ENCODE measurements at regions not wholly inside any gene's neighbourhood (a gene's known extent, or its start where the extent isn't known, plus 50 kb on each side); places are given as distances from the start of the nearest gene placed in this dataset.

GRCh38 chr1:209485751-209486150, 97.8 kb upstream of the CAMK1G start:
- no peak overlapping the region for H3K9ac ChIP-seq (ENCODE audit: low read length)
- no peak overlapping the region for H3K4me2 ChIP-seq (ENCODE audit: low read length, poor library complexity, severe bottlenecking)
- H3K4me1 ChIP-seq (ENCODE audit: control insufficient read depth, insufficient read depth, low read depth, low read length) = no peaks in the 10 kb centered on the region
- no peak overlapping the region for H2BK12ac ChIP-seq (ENCODE audit: low read length in 2 of 2)
- no peak overlapping the region for H2BK120ac ChIP-seq (ENCODE audit: low read depth, low read length)
- no peak overlapping the region for H2BK15ac ChIP-seq (ENCODE audit: low read depth, poor library complexity, severe bottlenecking)
- no peak overlapping the region for H4K91ac ChIP-seq (ENCODE audit: low read length)
- no peaks in the 10 kb centered on the region for H3K27me3 ChIP-seq (ENCODE audit: control insufficient read depth in 1 of 2, insufficient read depth in 1 of 2, low read length in 2 of 2)
- no peak overlapping the region for H3K4ac ChIP-seq (ENCODE audit: low read depth in 1 of 2, low read length in 2 of 2)
- WGBS = 92% methylated on average over 2 of the region's 3 CpGs
- no peaks in the 10 kb centered on the region for H3K36me3 ChIP-seq (ENCODE audit: control insufficient read depth in 1 of 2, insufficient read depth in 2 of 2, low read depth in 1 of 2, low read length in 2 of 2)
- no peak overlapping the region for H2BK5ac ChIP-seq (ENCODE audit: low read depth, low read length, poor library complexity, severe bottlenecking)
- H3K79me1 ChIP-seq (replicated peaks; ENCODE audit: low read length, poor library complexity, severe bottlenecking) = no peaks in the 10 kb centered on the region
- H2AK5ac ChIP-seq (ENCODE audit: low read length, severe bottlenecking) = no peak overlapping the region
- H3K4me3 ChIP-seq (ENCODE audit: insufficient read depth in 1 of 2, low read depth in 1 of 2, low read length in 2 of 2) = no peak overlapping the region
- H3K9me3 ChIP-seq (ENCODE audit: control insufficient read depth, low read length) = no peaks in the 10 kb centered on the region
- no peak overlapping the region for H3K27ac ChIP-seq (ENCODE audit: low read length, poor library complexity, severe bottlenecking)
- no peak overlapping the region for H3K18ac ChIP-seq (ENCODE audit: low read depth in 1 of 2, low read length in 2 of 2)
- no peak overlapping the region for H2AFZ ChIP-seq (ENCODE audit: low read depth, low read length)
- H4K8ac ChIP-seq (ENCODE audit: low read length) = no peak overlapping the region
- no peak for DNase-seq
- no peak overlapping the region for H3K23ac ChIP-seq (ENCODE audit: low read length in 2 of 2)
- no peak overlapping the region for H3K14ac ChIP-seq (ENCODE audit: low read length in 2 of 2)

DNA sequence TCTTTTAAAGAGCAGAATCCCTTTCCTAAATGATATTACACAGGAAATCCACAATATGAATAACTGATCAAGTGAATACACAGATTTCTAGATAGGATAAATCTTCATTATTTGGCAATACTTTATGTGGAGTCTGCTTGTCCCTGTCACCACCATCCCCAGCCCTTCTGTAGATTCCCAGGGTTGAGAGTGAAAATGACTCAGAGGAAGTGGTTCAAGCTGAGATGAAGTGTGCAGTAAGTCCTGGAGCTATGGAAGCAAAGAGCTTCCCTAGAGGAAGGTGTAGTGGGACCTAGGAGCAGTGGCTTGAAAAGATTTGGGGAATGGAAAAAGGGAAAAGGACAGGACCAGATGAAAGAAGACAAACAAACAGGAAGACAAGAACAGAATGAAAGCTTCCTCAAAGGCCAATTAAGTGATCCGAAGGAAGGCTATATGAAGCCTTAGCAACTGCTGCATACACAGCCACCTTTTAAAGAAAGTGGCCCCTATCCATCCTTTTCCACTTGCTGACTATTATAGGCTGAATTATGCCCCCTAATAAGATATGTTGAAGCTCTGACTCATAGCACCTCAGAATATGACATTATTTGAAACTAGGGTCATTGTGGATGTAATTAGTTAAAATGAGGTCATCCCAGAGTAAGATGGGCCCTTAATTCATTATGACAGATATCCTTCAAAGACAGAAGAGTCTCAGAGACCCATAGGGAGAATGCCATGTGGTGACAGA, 96.5 kb upstream of the CAMK1G start:
- H3K4me2 ChIP-seq (ENCODE audit: low read length, poor library complexity, severe bottlenecking) = no peak overlapping the region
- H3K9me3 ChIP-seq (ENCODE audit: control insufficient read depth, low read length) = no peaks in the 10 kb centered on the region
- no peak overlapping the region for H4K8ac ChIP-seq (ENCODE audit: low read length)
- no peak overlapping the region for H3K14ac ChIP-seq (ENCODE audit: low read length in 2 of 2)
- no peak overlapping the region for H2AFZ ChIP-seq (ENCODE audit: low read depth, low read length)
- H2BK15ac ChIP-seq (ENCODE audit: low read depth, poor library complexity, severe bottlenecking) = no peak overlapping the region
- no peak overlapping the region for H2BK120ac ChIP-seq (ENCODE audit: low read depth, low read length)
- no peak overlapping the region for H4K91ac ChIP-seq (ENCODE audit: low read length)
- 92% methylated on average over 1 of the region's 1 CpG for WGBS
- peaks cover under 1 to 6% of the 10 kb centered on the region in 2 experiments for H3K27me3 ChIP-seq (ENCODE audit: control insufficient read depth in 1 of 2, insufficient read depth in 1 of 2, low read length in 2 of 2)
- H3K79me1 ChIP-seq (replicated peaks; ENCODE audit: low read length, poor library complexity, severe bottlenecking) = no peaks in the 10 kb centered on the region
- H2AK5ac ChIP-seq (ENCODE audit: low read length, severe bottlenecking) = no peak overlapping the region
- H3K4me1 ChIP-seq (ENCODE audit: control insufficient read depth, insufficient read depth, low read depth, low read length) = no peaks in the 10 kb centered on the region
- no peaks in the 10 kb centered on the region for H3K36me3 ChIP-seq (ENCODE audit: control insufficient read depth in 1 of 2, insufficient read depth in 2 of 2, low read depth in 1 of 2, low read length in 2 of 2)
- peak; percentile 60 for DNase-seq
- no peak overlapping the region for H3K4ac ChIP-seq (ENCODE audit: low read depth in 1 of 2, low read length in 2 of 2)
- H3K23ac ChIP-seq (ENCODE audit: low read length in 2 of 2) = no peak overlapping the region
- H3K18ac ChIP-seq (ENCODE audit: low read depth in 1 of 2, low read length in 2 of 2) = no peak overlapping the region
- H2BK5ac ChIP-seq (ENCODE audit: low read depth, low read length, poor library complexity, severe bottlenecking) = no peak overlapping the region
- no peak overlapping the region for H2BK12ac ChIP-seq (ENCODE audit: low read length in 2 of 2)
- no peak overlapping the region for H3K4me3 ChIP-seq (ENCODE audit: insufficient read depth in 1 of 2, low read depth in 1 of 2, low read length in 2 of 2)
- no peak overlapping the region for H3K27ac ChIP-seq (ENCODE audit: low read length, poor library complexity, severe bottlenecking)
- H3K9ac ChIP-seq (ENCODE audit: low read length) = no peak overlapping the region

GRCh38 chr1:209490013-209490412, 93.5 kb upstream of the CAMK1G start:
- H3K9me3 ChIP-seq (ENCODE audit: control insufficient read depth, low read length) = no peaks in the 10 kb centered on the region
- peak; percentile 8 for DNase-seq
- no peak overlapping the region for H4K8ac ChIP-seq (ENCODE audit: low read length)
- WGBS = 70% methylated on average over 3 of the region's 3 CpGs
- no peak overlapping the region for H3K9ac ChIP-seq (ENCODE audit: low read length)
- H3K36me3 ChIP-seq (ENCODE audit: control insufficient read depth in 1 of 2, insufficient read depth in 2 of 2, low read depth in 1 of 2, low read length in 2 of 2) = no peaks in the 10 kb centered on the region
- H3K27me3 ChIP-seq (ENCODE audit: control insufficient read depth in 1 of 2, insufficient read depth in 1 of 2, low read length in 2 of 2) = peaks cover 3 to 9% of the 10 kb centered on the region in 2 experiments
- no peak overlapping the region for H3K4ac ChIP-seq (ENCODE audit: low read depth in 1 of 2, low read length in 2 of 2)
- no peak overlapping the region for H3K4me3 ChIP-seq (ENCODE audit: insufficient read depth in 1 of 2, low read depth in 1 of 2, low read length in 2 of 2)
- no peak overlapping the region for H2BK12ac ChIP-seq (ENCODE audit: low read length in 2 of 2)
- H4K91ac ChIP-seq (ENCODE audit: low read length) = no peak overlapping the region
- no peak overlapping the region for H2BK120ac ChIP-seq (ENCODE audit: low read depth, low read length)
- H3K14ac ChIP-seq (ENCODE audit: low read length in 2 of 2) = no peak overlapping the region
- no peak overlapping the region for H2BK15ac ChIP-seq (ENCODE audit: low read depth, poor library complexity, severe bottlenecking)
- H2AFZ ChIP-seq (ENCODE audit: low read depth, low read length) = no peak overlapping the region
- H3K18ac ChIP-seq (ENCODE audit: low read depth in 1 of 2, low read length in 2 of 2) = no peak overlapping the region
- H3K4me1 ChIP-seq (ENCODE audit: control insufficient read depth, insufficient read depth, low read depth, low read length) = no peaks in the 10 kb centered on the region
- H3K23ac ChIP-seq (ENCODE audit: low read length in 2 of 2) = no peak overlapping the region
- H2AK5ac ChIP-seq (ENCODE audit: low read length, severe bottlenecking) = no peak overlapping the region
- H2BK5ac ChIP-seq (ENCODE audit: low read depth, low read length, poor library complexity, severe bottlenecking) = no peak overlapping the region
- no peak overlapping the region for H3K27ac ChIP-seq (ENCODE audit: low read length, poor library complexity, severe bottlenecking)
- H3K4me2 ChIP-seq (ENCODE audit: low read length, poor library complexity, severe bottlenecking) = no peak overlapping the region
- no peaks in the 10 kb centered on the region for H3K79me1 ChIP-seq (replicated peaks; ENCODE audit: low read length, poor library complexity, severe bottlenecking)

- peaks cover 3 to 9% of the 10 kb centered on the region in 2 experiments for H3K27me3 ChIP-seq (ENCODE audit: control insufficient read depth in 1 of 2, insufficient read depth in 1 of 2, low read length in 2 of 2)
- H3K4me3 ChIP-seq (ENCODE audit: insufficient read depth in 1 of 2, low read depth in 1 of 2, low read length in 2 of 2) = no peak overlapping the region
- H3K79me1 ChIP-seq (replicated peaks; ENCODE audit: low read length, poor library complexity, severe bottlenecking) = no peaks in the 10 kb centered on the region
- no peak overlapping the region for H3K4ac ChIP-seq (ENCODE audit: low read depth in 1 of 2, low read length in 2 of 2)
- H4K91ac ChIP-seq (ENCODE audit: low read length) = no peak overlapping the region
- no peak overlapping the region for H3K14ac ChIP-seq (ENCODE audit: low read length in 2 of 2)
- no peak for DNase-seq
- H3K4me2 ChIP-seq (ENCODE audit: low read length, poor library complexity, severe bottlenecking) = no peak overlapping the region
- no peak overlapping the region for H3K9ac ChIP-seq (ENCODE audit: low read length)
- no peak overlapping the region for H3K27ac ChIP-seq (ENCODE audit: low read length, poor library complexity, severe bottlenecking)
- no peak overlapping the region for H2AK5ac ChIP-seq (ENCODE audit: low read length, severe bottlenecking)
- no peak overlapping the region for H3K18ac ChIP-seq (ENCODE audit: low read depth in 1 of 2, low read length in 2 of 2)
- WGBS = 60% methylated on average over 2 of the region's 2 CpGs
- no peak overlapping the region for H3K23ac ChIP-seq (ENCODE audit: low read length in 2 of 2)
- no peaks in the 10 kb centered on the region for H3K9me3 ChIP-seq (ENCODE audit: control insufficient read depth, low read length)
- no peaks in the 10 kb centered on the region for H3K4me1 ChIP-seq (ENCODE audit: control insufficient read depth, insufficient read depth, low read depth, low read length)
- H2AFZ ChIP-seq (ENCODE audit: low read depth, low read length) = no peak overlapping the region
- no peak overlapping the region for H2BK5ac ChIP-seq (ENCODE audit: low read depth, low read length, poor library complexity, severe bottlenecking)
- no peak overlapping the region for H2BK15ac ChIP-seq (ENCODE audit: low read depth, poor library complexity, severe bottlenecking)
- H4K8ac ChIP-seq (ENCODE audit: low read length) = no peak overlapping the region
- H2BK12ac ChIP-seq (ENCODE audit: low read length in 2 of 2) = no peak overlapping the region
- H2BK120ac ChIP-seq (ENCODE audit: low read depth, low read length) = no peak overlapping the region
- no peaks in the 10 kb centered on the region for H3K36me3 ChIP-seq (ENCODE audit: control insufficient read depth in 1 of 2, insufficient read depth in 2 of 2, low read depth in 1 of 2, low read length in 2 of 2)
These were observed 92.5 kb upstream of the CAMK1G start for GRCh38 chr1:209491031-209491430.

Data from mesenchymal stem cell (in vitro differentiated cells and primary cell).